Tibial artery (tissue), 4 donors: ENCODE measurements at regions not wholly inside any gene's neighbourhood (a gene's known extent, or its start where the extent isn't known, plus 50 kb on each side); places are given as distances from the start of the nearest gene placed in this dataset.

ENCODE experiments used
- DNase-seq, 2 donors: peaks; one replicate each; pipeline ENCODE4 v3.0.0-alpha.2; 2019
- H3K27ac ChIP-seq, 2 donors: fragments of 200-600 bp; sonication (generic) in 1 of 2; 1 replicate in 1 of 2; 2 replicates in 1 of 2; pipeline ENCODE4 v1.5.1; 2018 to 2019; ENCODE audit warnings: mild to moderate bottlenecking in 1 of 2
- H3K27me3 ChIP-seq, 2 donors: fragments of 200-600 bp; sonication (generic) in 1 of 2; one replicate each; pipeline versions ENCODE4 v1.5.1 to v1.6.0; 2016 to 2019
- H3K36me3 ChIP-seq, 3 donors: fragments of 200-600 bp; sonication (generic) in 2 of 3; one replicate each; pipeline ENCODE4 v1.5.1; 2016 to 2019; ENCODE audit warnings: mild to moderate bottlenecking in 2 of 3
- H3K4me1 ChIP-seq, 4 donors: fragments of 200-600 bp; sonication (generic) in 2 of 4; 1 replicate in 3 of 4; 2 replicates in 1 of 4; pipeline ENCODE4 v1.5.1; 2016 to 2019
- H3K4me3 ChIP-seq, 2 donors: fragments of 200-600 bp; sonication (generic) in 1 of 2; 1 replicate in 1 of 2; 2 replicates in 1 of 2; pipeline ENCODE4 v1.5.1; 2018 to 2019; ENCODE audit warnings: mild to moderate bottlenecking in 2 of 2
- H3K9me3 ChIP-seq, 3 donors: fragments of 200-600 bp; sonication (generic) in 1 of 3; one replicate each; pipeline ENCODE4 v1.5.1; 2016 to 2019
- intact Hi-C: fragments of 100-400 bp; cut with DNase I; formaldehyde crosslinking; loops from one replicate; pipeline ENCODE4 v1.15.0; 2023; ENCODE audit warnings: low total_unique reads
- TF ChIP-seq, protein P1 (sequence below), 2 experiments: fragments of 200-600 bp in 1 of 2; fragments of 450-650 bp in 1 of 2; IDR thresholded peaks; one replicate each; pipeline ENCODE4 v1.5.1; 2017 to 2019; ENCODE audit warnings: antibody characterized with exemption in 2 of 2, mild to moderate bottlenecking in 1 of 2, moderate library complexity in 1 of 2

DNA sequence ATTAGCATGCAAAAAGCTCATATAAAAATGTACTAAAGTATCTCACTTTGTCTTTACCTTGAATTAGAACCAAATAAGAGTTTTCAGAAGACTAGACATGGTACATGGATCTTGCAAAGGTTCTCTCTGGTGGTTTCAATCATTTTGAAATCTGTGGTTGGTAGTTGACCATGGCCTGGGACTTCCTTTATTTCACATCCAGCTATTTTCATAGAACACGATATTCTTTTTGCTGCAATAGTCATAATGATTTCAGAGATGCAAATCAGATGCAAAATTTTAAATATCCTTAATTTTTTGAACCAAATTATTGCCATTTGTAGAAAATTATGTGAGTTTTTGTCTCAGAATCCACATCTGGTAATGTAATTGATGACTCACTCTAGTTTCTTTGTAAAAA lies 375.1 kb upstream of the ZP4 start:
- intact Hi-C loops, result no loop called here
- Histone ChIP-seq H3K27ac (no peak overlapping the region), H3K4me1 (no peaks in the 10 kb centered on the region), H3K4me3 (no peak overlapping the region), H3K36me3 (no peaks in the 10 kb centered on the region), H3K9me3 (no peaks in the 10 kb centered on the region), H3K27me3 (no peaks in the 10 kb centered on the region)
- DNase-seq, result no peak
- TF ChIP-seq, protein P1, sequence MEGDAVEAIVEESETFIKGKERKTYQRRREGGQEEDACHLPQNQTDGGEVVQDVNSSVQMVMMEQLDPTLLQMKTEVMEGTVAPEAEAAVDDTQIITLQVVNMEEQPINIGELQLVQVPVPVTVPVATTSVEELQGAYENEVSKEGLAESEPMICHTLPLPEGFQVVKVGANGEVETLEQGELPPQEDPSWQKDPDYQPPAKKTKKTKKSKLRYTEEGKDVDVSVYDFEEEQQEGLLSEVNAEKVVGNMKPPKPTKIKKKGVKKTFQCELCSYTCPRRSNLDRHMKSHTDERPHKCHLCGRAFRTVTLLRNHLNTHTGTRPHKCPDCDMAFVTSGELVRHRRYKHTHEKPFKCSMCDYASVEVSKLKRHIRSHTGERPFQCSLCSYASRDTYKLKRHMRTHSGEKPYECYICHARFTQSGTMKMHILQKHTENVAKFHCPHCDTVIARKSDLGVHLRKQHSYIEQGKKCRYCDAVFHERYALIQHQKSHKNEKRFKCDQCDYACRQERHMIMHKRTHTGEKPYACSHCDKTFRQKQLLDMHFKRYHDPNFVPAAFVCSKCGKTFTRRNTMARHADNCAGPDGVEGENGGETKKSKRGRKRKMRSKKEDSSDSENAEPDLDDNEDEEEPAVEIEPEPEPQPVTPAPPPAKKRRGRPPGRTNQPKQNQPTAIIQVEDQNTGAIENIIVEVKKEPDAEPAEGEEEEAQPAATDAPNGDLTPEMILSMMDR (IDR thresholded peaks at IDR 0.05), result no peak

DNA sequence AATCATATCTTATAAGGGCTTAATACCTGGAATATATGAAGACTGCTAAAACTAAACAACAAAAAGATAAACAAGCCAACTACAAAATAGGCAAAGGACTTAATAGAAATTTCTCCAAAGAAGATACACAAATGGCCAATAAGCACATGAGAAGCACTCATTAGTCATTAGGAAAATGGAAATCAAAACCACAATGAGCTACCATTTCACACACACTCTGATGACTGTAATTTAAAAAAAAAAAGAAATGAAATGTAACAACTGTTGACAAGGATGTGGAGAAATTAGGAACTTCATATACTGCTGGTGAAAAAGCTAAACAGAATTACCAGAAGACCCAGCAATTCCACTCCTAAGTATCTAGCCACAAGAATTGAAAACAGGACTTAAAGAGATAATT lies 374.2 kb upstream of the ZP4 start:
- Histone ChIP-seq H3K4me1 (no peaks in the 10 kb centered on the region), H3K27ac (no peak overlapping the region), H3K4me3 (no peak overlapping the region), H3K9me3 (no peaks in the 10 kb centered on the region), H3K36me3 (no peaks in the 10 kb centered on the region), H3K27me3 (no peaks in the 10 kb centered on the region)
- TF ChIP-seq, protein P1 (IDR thresholded peaks at IDR 0.05), result no peak
- no peak for DNase-seq
- intact Hi-C loops, result no loop called here

DNA sequence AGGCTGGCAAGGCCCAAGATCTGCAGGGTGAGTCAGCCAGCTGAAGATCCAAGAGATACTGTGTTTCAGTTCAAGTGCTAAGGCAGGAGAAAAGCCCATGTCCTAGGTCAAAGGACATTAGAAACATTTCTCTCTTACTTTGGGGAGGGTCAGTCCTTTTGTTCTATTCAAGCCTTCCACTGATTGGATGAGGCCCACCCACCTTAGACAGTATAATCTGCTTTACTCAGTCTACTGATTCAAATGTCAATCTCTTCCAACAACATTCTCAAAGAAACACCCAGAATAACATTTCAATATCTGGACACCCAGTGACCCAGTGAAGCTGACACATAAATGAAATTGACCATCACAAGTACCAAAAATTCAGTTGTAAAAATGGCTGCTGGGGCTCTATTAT lies 367.8 kb upstream of the ZP4 start:
- no peak overlapping the region for H3K27ac ChIP-seq
- intact Hi-C loops, result no loop called here
- H3K4me1 ChIP-seq, result no peaks in the 10 kb centered on the region
- no peaks in the 10 kb centered on the region for H3K27me3 ChIP-seq
- H3K4me3 ChIP-seq, result no peak overlapping the region
- no peaks in the 10 kb centered on the region for H3K36me3 ChIP-seq
- no peaks in the 10 kb centered on the region for H3K9me3 ChIP-seq
- TF ChIP-seq, protein P1 (IDR thresholded peaks at IDR 0.05), result no peak
- DNase-seq, result no peak

DNA sequence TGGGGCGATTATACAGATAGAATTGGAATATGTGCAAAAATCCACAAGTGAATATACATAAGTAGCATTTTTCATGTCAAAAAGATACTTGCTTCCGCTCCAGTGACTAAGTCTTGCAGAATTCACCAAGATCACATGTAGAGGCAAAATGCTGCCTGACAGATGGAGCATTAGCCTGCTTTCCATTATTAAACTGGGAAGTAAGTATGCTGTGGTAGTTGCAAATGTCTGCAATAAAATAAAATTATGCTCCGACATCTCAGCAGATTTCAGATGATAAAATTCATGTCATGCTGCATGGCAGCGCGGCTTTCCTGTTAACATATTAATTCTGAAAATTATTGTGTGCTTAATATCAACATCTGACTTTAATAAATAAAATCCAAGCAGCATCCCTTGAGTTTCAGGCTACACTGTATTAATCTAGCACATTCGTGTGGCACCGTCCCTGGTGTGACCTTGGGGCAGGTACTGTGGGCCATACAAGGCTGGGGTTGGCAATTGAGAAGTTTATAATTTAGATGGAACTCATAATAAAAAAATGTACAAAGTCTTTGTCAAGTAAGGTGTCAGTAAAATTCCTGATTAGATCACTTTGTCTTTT lies 366.4 kb upstream of the ZP4 start:
- Histone ChIP-seq H3K27me3 (no peaks in the 10 kb centered on the region), H3K4me1 (no peaks in the 10 kb centered on the region), H3K4me3 (no peak overlapping the region), H3K36me3 (no peaks in the 10 kb centered on the region), H3K27ac (no peak overlapping the region), H3K9me3 (no peaks in the 10 kb centered on the region)
- intact Hi-C loops, result no loop called here
- TF ChIP-seq, protein P1 (IDR thresholded peaks at IDR 0.05), result no peak
- no peak for DNase-seq

DNA sequence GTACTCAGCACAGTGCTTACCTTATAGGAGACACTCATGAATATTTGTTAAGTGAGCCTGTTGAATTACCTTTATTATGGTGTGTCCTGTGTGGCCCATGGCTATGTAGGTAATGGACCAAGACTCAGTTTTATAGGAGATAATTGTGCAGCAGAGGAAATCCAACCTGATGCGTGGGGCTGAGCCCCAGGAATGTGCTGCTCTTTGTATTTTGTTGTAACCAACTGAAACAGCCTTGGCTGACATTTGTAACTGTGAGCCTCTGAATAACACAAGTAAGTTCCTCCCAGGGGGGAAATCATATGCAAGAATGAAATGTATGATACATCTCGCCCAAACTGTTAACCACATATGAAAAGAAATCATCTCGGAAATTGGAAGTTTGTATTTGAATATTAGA lies 364.2 kb upstream of the ZP4 start:
- intact Hi-C loops, result no loop called here
- H3K4me1 ChIP-seq, result no peaks in the 10 kb centered on the region

More for the DNA sequence above, 364.2 kb upstream of the ZP4 start:
- no peak overlapping the region for H3K4me3 ChIP-seq
- H3K27ac ChIP-seq, result no peak overlapping the region
- no peak for DNase-seq
- H3K9me3 ChIP-seq, result no peaks in the 10 kb centered on the region
- no peaks in the 10 kb centered on the region for H3K27me3 ChIP-seq
- H3K36me3 ChIP-seq, result no peaks in the 10 kb centered on the region
- TF ChIP-seq, protein P1 (IDR thresholded peaks at IDR 0.05), result no peak
